Testis (tissue), 2 donors: ENCODE measurements at regions not wholly inside any gene's neighbourhood (a gene's known extent, or its start where the extent isn't known, plus 50 kb on each side); places are given as distances from the start of the nearest gene placed in this dataset.

Experiments
- POLR2A ChIP-seq: fragments of 450-650 bp; IDR thresholded peaks from one replicate; pipeline ENCODE4 v1.6.1; 2017; ENCODE audit warnings: antibody characterized with exemption, mild to moderate bottlenecking, moderate library complexity
- TF ChIP-seq, protein P1 (sequence below), 3 experiments: fragments of 450-650 bp in 2 of 3; fragments of 200-600 bp in 1 of 3; sonication (generic) in 1 of 3; IDR thresholded peaks; one replicate each; pipeline ENCODE4 v1.5.1; 2016 to 2019; ENCODE audit warnings: antibody characterized with exemption in 3 of 3, mild to moderate bottlenecking in 2 of 3, moderate library complexity in 1 of 3

DNA sequence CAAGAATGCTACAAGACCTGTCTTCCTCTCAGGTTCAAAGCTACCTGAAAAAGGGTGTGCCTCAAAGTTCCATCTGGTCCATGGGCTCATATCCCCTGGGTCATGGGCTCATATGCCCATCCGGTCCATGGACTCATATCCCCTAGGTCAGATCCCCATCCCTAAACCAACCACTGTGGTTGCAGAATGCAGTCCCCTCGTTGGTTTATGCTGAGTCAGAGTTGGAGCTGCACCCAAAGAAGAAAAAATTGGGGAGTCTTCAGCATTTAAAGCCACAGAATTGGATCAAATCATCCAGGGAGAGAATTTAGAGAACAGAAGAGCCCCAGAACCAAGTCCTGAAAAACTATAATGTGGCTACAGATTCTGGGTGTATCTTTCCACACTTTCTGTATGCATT lies 71.5 kb upstream of the IL12A start:
- TF ChIP-seq POLR2A = no peak
- TF ChIP-seq, protein P1, sequence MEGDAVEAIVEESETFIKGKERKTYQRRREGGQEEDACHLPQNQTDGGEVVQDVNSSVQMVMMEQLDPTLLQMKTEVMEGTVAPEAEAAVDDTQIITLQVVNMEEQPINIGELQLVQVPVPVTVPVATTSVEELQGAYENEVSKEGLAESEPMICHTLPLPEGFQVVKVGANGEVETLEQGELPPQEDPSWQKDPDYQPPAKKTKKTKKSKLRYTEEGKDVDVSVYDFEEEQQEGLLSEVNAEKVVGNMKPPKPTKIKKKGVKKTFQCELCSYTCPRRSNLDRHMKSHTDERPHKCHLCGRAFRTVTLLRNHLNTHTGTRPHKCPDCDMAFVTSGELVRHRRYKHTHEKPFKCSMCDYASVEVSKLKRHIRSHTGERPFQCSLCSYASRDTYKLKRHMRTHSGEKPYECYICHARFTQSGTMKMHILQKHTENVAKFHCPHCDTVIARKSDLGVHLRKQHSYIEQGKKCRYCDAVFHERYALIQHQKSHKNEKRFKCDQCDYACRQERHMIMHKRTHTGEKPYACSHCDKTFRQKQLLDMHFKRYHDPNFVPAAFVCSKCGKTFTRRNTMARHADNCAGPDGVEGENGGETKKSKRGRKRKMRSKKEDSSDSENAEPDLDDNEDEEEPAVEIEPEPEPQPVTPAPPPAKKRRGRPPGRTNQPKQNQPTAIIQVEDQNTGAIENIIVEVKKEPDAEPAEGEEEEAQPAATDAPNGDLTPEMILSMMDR (IDR thresholded peaks at IDR 0.05) = no peak
